Naive thymus-derived CD4-positive, alpha-beta T cell (primary cell): ENCODE measurements at regions not wholly inside any gene's neighbourhood (a gene's known extent, or its start where the extent isn't known, plus 50 kb on each side); places are given as distances from the start of the nearest gene placed in this dataset.

Experiments used
- ATAC-seq: fragments of 150-1000 bp; cut with Tn5 transposase; 2 replicates; pipeline ENCODE4 v1.10.0; 2021; ENCODE audit warnings: mild to moderate bottlenecking, moderate library complexity
- CTCF ChIA-PET: fragments of 350-600 bp; sonication (Branson Sonifier 250); formaldehyde crosslinking; loops from one replicate; lab custom pipeline; 2021; ENCODE audit warnings: antibody characterized with exemption; lab: Charles Lee
- POLR2A ChIA-PET: fragments of 350-600 bp; sonication (Branson Sonifier 250); formaldehyde crosslinking; loops from one replicate; lab custom pipeline; 2021; ENCODE audit warnings: antibody characterized with exemption, inconsistent platforms; lab: Charles Lee
- DNase-seq, 9 donors: peaks; one replicate each; pipeline versions ENCODE4 v3.0.0 to v3.0.0-alpha.2; 2020 to 2022; ENCODE audit warnings: mixed read lengths in 1 of 9
- H3K27ac ChIP-seq: one replicate; pipeline ENCODE4 v1.7.0; 2013; ENCODE audit warnings: mild to moderate bottlenecking, low read depth, low read length, moderate library complexity
- H3K27me3 ChIP-seq, 2 donors: one replicate each; pipeline ENCODE4 v1.7.0; 2013; ENCODE audit warnings: low read length in 2 of 2, mild to moderate bottlenecking in 2 of 2, moderate library complexity in 2 of 2; ENCODE audit not compliant: control insufficient read depth in 2 of 2, insufficient read depth in 2 of 2
- H3K36me3 ChIP-seq, 3 experiments: 1 replicate in 2 of 3; 2 replicates in 1 of 3; pipeline ENCODE4 v1.7.0; 2013; ENCODE audit warnings: low read length in 3 of 3, mild to moderate bottlenecking in 3 of 3, moderate library complexity in 1 of 3; ENCODE audit not compliant: insufficient read depth in 3 of 3, control insufficient read depth in 2 of 3
- H3K4me1 ChIP-seq, 2 donors: one replicate each; pipeline ENCODE4 v1.7.0; 2013; ENCODE audit warnings: low read length in 2 of 2, mild to moderate bottlenecking in 2 of 2, moderate library complexity in 1 of 2; ENCODE audit not compliant: control insufficient read depth in 2 of 2, insufficient read depth in 2 of 2
- H3K4me3 ChIP-seq: 2 replicates; pipeline ENCODE4 v1.7.0; 2013; ENCODE audit warnings: mild to moderate bottlenecking, low read length
- H3K9me3 ChIP-seq, 3 experiments: 1 replicate in 2 of 3; 2 replicates in 1 of 3; pipeline ENCODE4 v1.7.0; 2013; ENCODE audit warnings: low read length in 3 of 3; ENCODE audit not compliant: control insufficient read depth in 2 of 3
- H3K27ac Mint-ChIP-seq, 9 donors: one replicate each; pipeline ENCODE4 v1.8.0; 2020 to 2022; ENCODE audit warnings: mixed read lengths in 9 of 9, mild to moderate bottlenecking in 8 of 9, moderate library complexity in 5 of 9, inconsistent platforms in 2 of 9
- H3K27me3 Mint-ChIP-seq, 5 donors: one replicate each; pipeline ENCODE4 v1.8.0; 2021 to 2022; ENCODE audit warnings: mixed read lengths in 5 of 5, mild to moderate bottlenecking in 1 of 5
- H3K36me3 Mint-ChIP-seq, 5 donors: one replicate each; pipeline ENCODE4 v1.8.0; 2020 to 2022; ENCODE audit warnings: mixed read lengths in 5 of 5, mild to moderate bottlenecking in 3 of 5, inconsistent platforms in 1 of 5
- H3K4me1 Mint-ChIP-seq, 7 donors: one replicate each; pipeline ENCODE4 v1.8.0; 2020 to 2022; ENCODE audit warnings: mixed read lengths in 7 of 7, mild to moderate bottlenecking in 3 of 7, inconsistent platforms in 1 of 7
- H3K4me3 Mint-ChIP-seq, 10 donors: one replicate each; pipeline ENCODE4 v1.8.0; 2020 to 2022; ENCODE audit warnings: mild to moderate bottlenecking in 10 of 10, mixed read lengths in 10 of 10, moderate library complexity in 6 of 10, inconsistent platforms in 2 of 10
- H3K9me3 Mint-ChIP-seq, 11 donors: one replicate each; pipeline ENCODE4 v1.8.0; 2020 to 2022; ENCODE audit warnings: mixed read lengths in 11 of 11, mild to moderate bottlenecking in 4 of 11, inconsistent platforms in 1 of 11, moderate library complexity in 1 of 11
- intact Hi-C, 2 donors: fragments of 100-400 bp; cut with micrococcal nuclease; formaldehyde crosslinking; loops; one replicate each; pipeline ENCODE4 v1.15.1; 2023

- no peaks in the 10 kb centered on the region for H3K9me3 ChIP-seq
- ATAC-seq = no peak
- no peak for DNase-seq
- POLR2A ChIA-PET = no interaction called here
- H3K27me3 Mint-ChIP-seq = no peaks in the 10 kb centered on the region
- CTCF ChIA-PET = no interaction called here
- no peak overlapping the region for H3K4me3 Mint-ChIP-seq
- H3K27ac Mint-ChIP-seq = no peak overlapping the region
- no peaks in the 10 kb centered on the region for H3K36me3 Mint-ChIP-seq
- no peak overlapping the region for H3K27ac ChIP-seq
- H3K27me3 ChIP-seq = no peaks in the 10 kb centered on the region
- H3K4me1 ChIP-seq = no peaks in the 10 kb centered on the region
- H3K4me3 ChIP-seq = no peak overlapping the region
- no peaks in the 10 kb centered on the region for H3K4me1 Mint-ChIP-seq
- intact Hi-C loops = no loop called here
- no peaks in the 10 kb centered on the region for H3K36me3 ChIP-seq
- peaks cover 4 to 39% (median 12%) of the 10 kb centered on the region in 11 donors for H3K9me3 Mint-ChIP-seq
Observed at GRCh38 chr2:76170009-76170384, 459.3 kb upstream of the GCFC2 start.

DNA sequence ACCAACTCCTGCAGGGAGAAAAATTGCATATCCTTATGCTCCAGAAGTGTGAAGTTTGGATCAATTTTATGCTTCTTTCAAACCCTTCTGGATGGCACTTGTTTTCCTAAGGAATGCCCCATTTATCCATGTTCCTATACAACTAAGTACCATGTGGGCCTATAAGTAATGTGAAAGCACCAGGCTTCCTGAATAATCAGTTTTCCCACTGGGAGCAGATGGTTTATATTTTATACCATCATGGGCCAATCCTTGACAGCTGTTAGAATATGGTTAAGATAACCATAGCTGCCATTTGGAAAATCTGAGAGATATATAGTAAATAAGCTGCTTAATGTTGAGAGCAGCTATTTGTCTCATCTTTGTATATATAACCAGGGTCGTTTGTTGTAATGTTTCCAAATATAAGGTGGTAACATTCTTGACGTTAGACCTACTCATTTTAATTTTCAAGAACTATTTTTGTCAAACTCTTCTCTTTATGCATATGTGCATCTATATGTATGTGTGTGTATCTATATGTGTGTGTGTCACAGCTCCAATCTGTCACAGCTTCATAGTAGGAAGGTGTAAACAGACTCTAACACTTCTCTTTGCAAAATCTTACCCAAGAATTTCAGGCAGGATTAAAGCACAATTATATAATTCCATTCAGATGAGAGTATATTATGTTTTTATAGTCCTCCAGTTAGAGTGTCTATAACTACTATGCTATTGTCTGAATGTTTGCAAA, 458.7 kb upstream of the GCFC2 start:
- no peak overlapping the region for H3K27ac Mint-ChIP-seq
- H3K4me1 ChIP-seq = no peaks in the 10 kb centered on the region

GRCh38 chr2:76163860-76164259, 453.1 kb upstream of the GCFC2 start:
- Mint-ChIP-seq H3K4me1 (no peaks in the 10 kb centered on the region), H3K36me3 (no peaks in the 10 kb centered on the region), H3K27ac (no peak overlapping the region), H3K4me3 (no peak overlapping the region), H3K27me3 (no peaks in the 10 kb centered on the region), H3K9me3 (peaks cover 0 to 21% (median 0%) of the 10 kb centered on the region in 11 donors)
- no peak for ATAC-seq
- no peaks in the 10 kb centered on the region for H3K4me1 ChIP-seq
- intact Hi-C loops = no loop called here
- CTCF ChIA-PET = no interaction called here
- H3K9me3 ChIP-seq = no peaks in the 10 kb centered on the region
- H3K36me3 ChIP-seq = no peaks in the 10 kb centered on the region
- no peaks in the 10 kb centered on the region for H3K27me3 ChIP-seq
- no peak overlapping the region for H3K27ac ChIP-seq
- POLR2A ChIA-PET = no interaction called here
- no peak for DNase-seq
- H3K4me3 ChIP-seq = no peak overlapping the region

More for the DNA sequence above, 458.7 kb upstream of the GCFC2 start:
- CTCF ChIA-PET = no interaction called here
- Histone ChIP-seq H3K9me3 (no peaks in the 10 kb centered on the region), H3K36me3 (no peaks in the 10 kb centered on the region), H3K4me3 (no peak overlapping the region), H3K27ac (no peak overlapping the region), H3K27me3 (no peaks in the 10 kb centered on the region)
- ATAC-seq (no peak), DNase-seq (no peak)
- intact Hi-C loops = no loop called here
- no peak overlapping the region for H3K4me3 Mint-ChIP-seq
- no peaks in the 10 kb centered on the region for H3K36me3 Mint-ChIP-seq
- no peaks in the 10 kb centered on the region for H3K4me1 Mint-ChIP-seq
- H3K27me3 Mint-ChIP-seq = no peaks in the 10 kb centered on the region
- POLR2A ChIA-PET = no interaction called here
- H3K9me3 Mint-ChIP-seq = peaks cover 4 to 36% (median 7%) of the 10 kb centered on the region in 11 donors

GRCh38 chr2:76160670-76161069, 450.0 kb upstream of the GCFC2 start:
- no peak overlapping the region for H3K27ac Mint-ChIP-seq
- no peaks in the 10 kb centered on the region for H3K4me1 Mint-ChIP-seq
- Histone ChIP-seq H3K4me1 (no peaks in the 10 kb centered on the region), H3K9me3 (no peaks in the 10 kb centered on the region), H3K27ac (no peak overlapping the region), H3K27me3 (no peaks in the 10 kb centered on the region), H3K36me3 (no peaks in the 10 kb centered on the region), H3K4me3 (no peak overlapping the region)
- no peaks in the 10 kb centered on the region for H3K27me3 Mint-ChIP-seq
- H3K36me3 Mint-ChIP-seq = no peaks in the 10 kb centered on the region
- DNase-seq (no peak), ATAC-seq (no peak)
- H3K9me3 Mint-ChIP-seq = peaks cover 0 to 14% (median 0%) of the 10 kb centered on the region in 11 donors
- POLR2A ChIA-PET = no interaction called here
- CTCF ChIA-PET = no interaction called here
- intact Hi-C loops = no loop called here
- no peak overlapping the region for H3K4me3 Mint-ChIP-seq

- ChIA-PET POLR2A (no interaction called here), CTCF (no interaction called here)
- no peaks in the 10 kb centered on the region for H3K36me3 Mint-ChIP-seq
- DNase-seq (no peak), ATAC-seq (no peak)
- Histone ChIP-seq H3K27ac (no peak overlapping the region), H3K36me3 (no peaks in the 10 kb centered on the region), H3K4me1 (no peaks in the 10 kb centered on the region), H3K27me3 (no peaks in the 10 kb centered on the region), H3K4me3 (no peak overlapping the region), H3K9me3 (no peaks in the 10 kb centered on the region)
- intact Hi-C loops = no loop called here
- H3K27ac Mint-ChIP-seq = no peak overlapping the region
- no peak overlapping the region for H3K4me3 Mint-ChIP-seq
- peaks cover 0 to 14% (median 0%) of the 10 kb centered on the region in 11 donors for H3K9me3 Mint-ChIP-seq
- no peaks in the 10 kb centered on the region for H3K4me1 Mint-ChIP-seq
- no peaks in the 10 kb centered on the region for H3K27me3 Mint-ChIP-seq
Observed at GRCh38 chr2:76159042-76159648, 448.4 kb upstream of the GCFC2 start.

- no peak overlapping the region for H3K27ac ChIP-seq
- Mint-ChIP-seq H3K4me1 (no peaks in the 10 kb centered on the region), H3K4me3 (no peak overlapping the region), H3K27me3 (no peaks in the 10 kb centered on the region), H3K36me3 (no peaks in the 10 kb centered on the region), H3K27ac (no peak overlapping the region), H3K9me3 (peaks cover 0 to 11% (median 2%) of the 10 kb centered on the region in 11 donors)
- DNase-seq (no peak), ATAC-seq (no peak)
- no peak overlapping the region for H3K4me3 ChIP-seq
- ChIA-PET POLR2A (no interaction called here), CTCF (no interaction called here)
- no peaks in the 10 kb centered on the region for H3K4me1 ChIP-seq
- H3K9me3 ChIP-seq = no peaks in the 10 kb centered on the region
- intact Hi-C loops = no loop called here
- H3K36me3 ChIP-seq = no peaks in the 10 kb centered on the region
- H3K27me3 ChIP-seq = no peaks in the 10 kb centered on the region
Observed at GRCh38 chr2:76157531-76157930, 446.8 kb upstream of the GCFC2 start.

GRCh38 chr2:76154981-76155380, 444.3 kb upstream of the GCFC2 start:
- intact Hi-C loops = no loop called here
- ChIA-PET CTCF (no interaction called here), POLR2A (no interaction called here)
- H3K4me1 ChIP-seq = no peaks in the 10 kb centered on the region
- H3K27me3 ChIP-seq = no peaks in the 10 kb centered on the region
- Mint-ChIP-seq H3K27ac (no peak overlapping the region), H3K4me1 (no peaks in the 10 kb centered on the region), H3K27me3 (no peaks in the 10 kb centered on the region), H3K4me3 (no peak overlapping the region), H3K36me3 (no peaks in the 10 kb centered on the region), H3K9me3 (peaks cover 0 to 3% (median 0%) of the 10 kb centered on the region in 11 donors)
- no peaks in the 10 kb centered on the region for H3K36me3 ChIP-seq
- DNase-seq = no peak
- ATAC-seq = no peak
- H3K27ac ChIP-seq = no peak overlapping the region
- no peaks in the 10 kb centered on the region for H3K9me3 ChIP-seq
- H3K4me3 ChIP-seq = no peak overlapping the region
